NCI-H146 treated with DMSO at 0.1 percent for 48 hours (cell line): ENCODE measurements at regions not wholly inside any gene's neighbourhood (a gene's known extent, or its start where the extent isn't known, plus 50 kb on each side); places are given as distances from the start of the nearest gene placed in this dataset.
A peak's percentile ranks its signal among the peaks of the same experiment; 100 is the strongest.
"Not testable (repeated sequence)": the region's sequence is repeated elsewhere in the genome, so short reads cannot be mapped to it uniquely, and the experiment has no call there.

Experiments used
- DNase-seq: peaks from one replicate; lab custom pipeline; 2025; ENCODE audit not compliant: unreplicated experiment; lab: John Stamatoyannopoulos, UW

GRCh38 chr18:1528964-1529509 is 624.4 kb downstream of the ADCYAP1 start:
- no peak for DNase-seq

DNA sequence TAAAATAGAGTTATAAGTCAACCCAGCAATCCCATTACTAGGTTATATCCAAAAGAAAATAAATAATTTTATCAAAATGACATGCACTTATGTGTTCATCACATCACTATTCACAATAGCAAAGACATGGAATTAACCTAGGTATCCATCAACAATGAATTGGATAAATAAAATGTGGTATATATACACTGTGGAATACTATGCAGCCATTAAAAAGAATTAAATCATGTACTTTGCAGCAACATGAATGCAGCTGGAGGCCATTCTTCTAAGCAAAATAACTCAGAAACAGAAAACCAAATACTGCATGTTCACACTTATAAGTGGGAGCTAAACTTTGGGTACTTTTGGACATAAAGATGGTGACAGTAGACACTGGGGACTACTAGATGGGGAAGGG is 626.0 kb downstream of the ADCYAP1 start:
- no peak for DNase-seq

- no peak for DNase-seq
These were observed 634.6 kb downstream of the ADCYAP1 start for GRCh38 chr18:1539276-1539675.

GRCh38 chr18:1541478-1541877 is 636.8 kb downstream of the ADCYAP1 start:
- no peak for DNase-seq

DNA sequence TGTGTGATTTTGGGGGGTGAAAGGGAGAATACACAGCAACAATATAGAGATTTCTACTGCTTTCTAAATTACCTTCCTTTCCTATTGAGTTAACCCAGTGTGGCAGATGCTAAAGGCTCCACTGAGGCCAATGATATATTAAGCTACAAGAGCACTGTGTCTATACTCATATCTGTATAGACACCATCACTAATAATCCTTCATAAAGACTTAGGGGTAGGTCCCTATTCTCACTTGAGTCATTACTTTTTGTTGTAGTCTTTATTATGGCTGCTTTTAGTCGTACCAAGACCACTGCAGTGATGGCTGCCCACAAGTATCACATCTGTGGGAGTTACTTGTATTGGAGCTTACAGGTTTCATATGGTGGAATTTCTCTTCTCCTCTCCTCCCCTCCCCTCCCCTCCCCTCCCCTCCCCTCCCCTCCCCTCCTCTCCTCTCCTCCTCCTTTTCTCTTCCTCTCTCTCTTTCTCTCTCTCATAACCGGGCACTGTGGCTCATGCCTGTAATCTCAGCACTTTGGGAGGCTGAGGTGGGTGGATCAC is 637.6 kb downstream of the ADCYAP1 start:
- no peak for DNase-seq

GRCh38 chr18:1544016-1544415 is 639.3 kb downstream of the ADCYAP1 start:
- DNase-seq: no peak

DNA sequence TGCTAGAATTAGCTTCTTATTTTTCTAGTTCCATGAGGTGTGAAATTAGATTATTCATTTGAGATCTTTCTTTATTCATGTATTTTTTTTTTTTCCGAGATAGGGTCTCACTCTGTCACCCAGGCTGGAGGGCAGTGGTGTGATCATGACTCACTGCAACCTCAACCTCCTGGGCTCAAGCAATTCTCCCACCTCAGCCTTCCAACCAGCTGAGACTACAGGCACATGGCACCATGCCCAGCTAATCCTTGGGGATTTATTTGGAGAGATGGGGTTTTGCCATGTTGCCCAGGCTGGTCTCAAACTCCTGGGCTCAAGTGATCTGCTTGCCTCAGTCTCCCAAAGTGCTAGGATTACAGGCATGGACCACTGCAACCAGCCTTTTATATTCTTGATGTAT is 653.0 kb downstream of the ADCYAP1 start:
- not testable (repeated sequence) for DNase-seq

- DNase-seq: no peak
These were observed 654.9 kb downstream of the ADCYAP1 start for GRCh38 chr18:1559563-1559962.

GRCh38 chr18:1564793-1565192 is 660.1 kb downstream of the ADCYAP1 start:
- no peak for DNase-seq

DNA sequence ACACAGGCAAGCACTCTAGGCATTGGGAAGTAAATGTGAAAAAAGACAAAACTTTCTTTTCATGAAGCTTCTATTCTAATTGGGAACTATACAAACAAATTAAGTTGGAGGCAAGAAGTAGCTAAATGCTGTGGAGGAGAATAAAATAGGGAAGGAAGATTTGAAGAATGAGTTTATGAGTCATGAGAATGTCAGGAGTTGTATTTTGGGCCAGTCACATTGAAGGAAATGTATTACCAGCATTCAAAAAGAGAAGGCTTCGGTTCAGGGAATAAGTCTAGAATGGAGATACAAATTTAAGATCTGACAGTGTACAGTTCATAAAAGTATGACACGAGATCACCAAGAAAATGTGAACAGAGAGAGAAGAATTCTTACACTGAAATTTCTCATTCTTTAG is 666.5 kb downstream of the ADCYAP1 start:
- DNase-seq: no peak

DNA sequence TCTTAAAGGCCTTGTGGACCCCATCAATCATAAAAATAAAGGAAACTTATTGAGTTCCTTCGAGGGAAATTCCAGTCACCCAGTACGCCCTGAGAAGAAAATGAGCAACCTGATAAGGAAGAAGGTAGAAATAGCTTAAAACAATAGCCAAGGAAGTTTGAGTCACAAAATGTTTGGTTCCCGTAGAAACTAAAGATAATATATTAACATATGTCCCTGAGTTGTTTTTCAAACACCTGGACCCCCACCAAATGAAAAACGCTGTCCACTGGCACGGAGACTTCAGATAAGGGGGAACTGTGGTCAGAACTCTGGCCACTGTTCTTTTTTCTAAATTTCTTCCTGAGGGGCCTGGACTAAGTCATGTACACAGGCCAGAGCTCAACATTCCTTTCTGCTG is 669.1 kb downstream of the ADCYAP1 start:
- DNase-seq: no peak

GRCh38 chr18:1575084-1575483 is 670.4 kb downstream of the ADCYAP1 start:
- no peak for DNase-seq

DNA sequence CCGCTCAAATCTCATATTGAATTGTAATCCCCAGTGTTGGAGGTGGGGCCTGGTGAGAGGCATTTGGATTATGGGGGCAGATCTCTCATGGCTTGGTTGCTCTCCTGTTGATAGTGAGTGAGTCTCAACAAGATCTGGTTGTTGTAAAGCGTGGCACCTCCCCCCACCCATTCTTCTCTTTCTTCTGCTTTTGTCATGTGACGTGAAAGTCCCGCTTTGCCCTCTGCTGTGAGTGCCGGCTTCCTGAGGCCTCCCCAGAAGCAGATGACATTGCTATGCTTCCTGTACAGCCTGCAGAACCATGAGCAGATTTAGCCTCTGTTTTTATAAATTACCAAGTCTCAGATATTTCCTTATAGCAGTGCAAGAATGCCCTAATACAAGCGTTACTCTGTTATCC is 673.8 kb downstream of the ADCYAP1 start:
- no peak for DNase-seq

DNA sequence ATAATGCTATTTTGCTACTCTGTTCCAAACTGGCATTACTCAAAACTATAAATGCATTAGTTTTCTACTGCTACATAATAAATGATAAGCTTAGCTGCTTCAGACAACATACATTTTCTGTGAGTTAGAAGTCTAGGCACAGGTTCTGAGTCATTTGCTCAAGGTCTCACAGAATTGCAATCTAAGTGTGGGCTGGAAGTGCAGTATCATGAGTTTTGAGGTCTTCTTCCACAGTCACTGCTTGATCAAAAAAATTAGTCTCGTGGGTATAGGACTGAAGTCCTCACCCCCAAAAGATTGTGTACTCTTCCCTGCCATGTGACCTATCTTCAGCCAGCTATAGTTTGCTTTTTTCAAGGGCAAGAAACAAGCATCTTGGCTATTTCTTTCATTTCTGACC is 676.9 kb downstream of the ADCYAP1 start:
- no peak for DNase-seq

DNA sequence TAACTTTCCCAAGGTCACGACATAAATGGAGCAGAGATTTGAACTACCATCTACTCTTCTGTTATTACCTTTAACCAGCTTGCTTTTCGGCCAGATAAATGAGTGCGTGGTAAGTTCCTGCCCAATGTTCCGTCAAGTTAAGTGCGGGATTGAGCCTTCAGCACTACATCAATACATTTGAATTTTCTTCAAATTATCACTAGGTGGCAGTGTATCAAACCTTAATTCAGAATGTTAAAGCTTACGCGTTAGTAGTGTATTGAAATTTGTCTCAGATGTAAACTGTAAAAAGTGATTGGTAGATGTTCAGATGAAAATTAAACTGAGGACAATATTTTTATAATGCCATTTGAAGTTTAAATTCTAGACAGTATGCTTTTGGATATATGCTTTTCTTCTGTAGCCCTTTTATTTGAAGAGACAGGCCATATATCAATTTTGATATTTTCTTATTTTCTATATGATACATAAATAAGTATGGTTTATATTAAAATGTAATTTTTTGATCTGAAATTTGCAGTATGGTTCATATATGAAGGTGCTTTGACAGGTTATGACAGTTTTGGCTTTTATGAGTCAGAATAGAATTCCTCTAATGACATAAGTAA is 681.3 kb downstream of the ADCYAP1 start:
- DNase-seq: peak; percentile 79

DNA sequence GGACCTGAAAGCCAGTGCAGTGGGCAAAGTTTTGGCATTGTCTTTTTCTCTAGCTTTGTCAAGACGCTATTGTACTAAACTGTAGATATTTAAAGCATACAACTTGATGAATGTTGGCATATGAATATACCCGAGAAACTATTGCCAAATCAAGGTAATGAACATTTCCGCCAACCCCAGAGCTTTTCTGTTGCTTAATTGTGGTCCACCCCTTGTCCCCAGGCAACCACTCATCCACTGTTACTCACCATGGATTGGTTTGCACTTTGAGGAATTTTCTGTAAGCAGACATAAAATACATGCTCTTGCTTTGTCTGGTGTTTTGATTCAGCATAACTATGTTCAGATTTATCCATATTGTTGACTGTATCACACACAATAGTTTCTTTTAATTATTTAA is 688.4 kb downstream of the ADCYAP1 start:
- DNase-seq: no peak

DNA sequence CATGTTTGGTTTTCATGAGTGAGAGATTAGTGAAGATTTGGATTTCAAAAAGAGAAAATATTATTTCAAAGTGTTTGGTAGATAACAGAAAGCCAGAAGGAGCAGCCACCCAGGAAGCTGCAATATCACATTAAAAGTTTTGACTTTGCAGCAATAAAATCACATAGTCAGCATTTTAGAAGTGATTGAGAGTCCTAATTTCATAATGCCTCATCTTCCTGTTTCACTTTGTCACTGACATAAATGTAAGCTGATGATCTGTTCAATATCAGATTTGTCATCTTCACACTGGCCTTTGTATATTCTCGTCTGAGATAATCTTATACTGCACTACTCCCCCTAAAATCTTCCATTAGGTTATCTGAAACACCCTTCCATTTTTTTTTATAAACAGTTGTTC is 690.5 kb downstream of the ADCYAP1 start:
- no peak for DNase-seq

DNA sequence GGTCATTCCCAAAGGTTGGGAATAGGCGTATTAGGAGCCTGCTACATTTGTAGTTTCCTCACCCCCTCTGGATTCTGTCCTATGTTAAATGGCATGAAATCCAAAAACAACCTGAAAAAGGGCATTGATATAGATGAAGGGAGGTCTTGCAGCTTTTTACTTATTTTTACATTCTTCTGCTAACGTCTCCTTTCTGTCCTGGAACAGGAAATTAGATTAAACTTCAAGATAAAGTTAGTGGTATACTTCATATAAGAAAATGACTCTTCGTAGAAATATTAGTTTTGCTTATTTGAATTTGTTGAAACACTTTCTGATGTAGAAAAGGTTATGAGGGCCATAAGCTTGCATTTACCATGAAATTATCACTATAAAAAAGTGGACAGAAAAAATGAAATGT is 694.5 kb downstream of the ADCYAP1 start:
- DNase-seq: no peak

- DNase-seq: no peak
These were observed 700.1 kb downstream of the ADCYAP1 start for GRCh38 chr18:1604751-1605150.

DNA sequence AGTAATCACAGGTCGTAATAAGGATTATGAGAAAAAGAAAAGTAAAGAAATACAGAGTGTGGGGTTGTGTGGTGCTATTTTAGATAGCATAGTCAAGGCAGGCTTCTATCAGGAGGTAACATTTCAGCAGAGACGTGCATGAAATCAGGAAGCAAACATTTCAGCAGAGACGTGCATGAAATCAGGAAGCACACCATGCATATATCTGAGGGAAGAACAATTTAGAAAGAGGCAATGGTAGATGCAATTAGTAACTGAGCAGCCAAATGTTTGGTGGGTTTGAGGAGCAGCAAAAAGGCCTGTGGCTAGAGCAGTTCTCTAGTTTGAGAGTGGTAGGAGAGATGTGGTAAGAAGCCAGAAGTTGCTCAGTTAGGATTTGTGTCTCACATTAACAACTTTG is 713.7 kb downstream of the ADCYAP1 start:
- no peak for DNase-seq

- no peak for DNase-seq
These were observed 714.8 kb downstream of the ADCYAP1 start for GRCh38 chr18:1619507-1619906.

- DNase-seq: no peak
These were observed 719.9 kb downstream of the ADCYAP1 start for GRCh38 chr18:1624612-1625011.

- DNase-seq: no peak
These were observed 722.8 kb downstream of the ADCYAP1 start for GRCh38 chr18:1627494-1627893.
